PC-9 (cell line): ENCODE measurements at regions not wholly inside any gene's neighbourhood (a gene's known extent, or its start where the extent isn't known, plus 50 kb on each side); places are given as distances from the start of the nearest gene placed in this dataset.

Experiments used
- CTCF ChIP-seq: fragments of 200-600 bp; sonication (generic); conservative IDR thresholded peaks from 2 replicates; pipeline ENCODE4 v1.6.1; 2017; ENCODE audit warnings: mixed run types, antibody characterized with exemption, mild to moderate bottlenecking, moderate library complexity
- EZH2 ChIP-seq: fragments of 200-600 bp; sonication (generic); IDR thresholded peaks from 2 replicates; pipeline ENCODE4 v1.8.0; 2017; ENCODE audit warnings: antibody characterized with exemption, low read depth

GRCh38 chr6:120759570-120759969 is 574.7 kb downstream of the TBC1D32 start:
- TF ChIP-seq CTCF (no peak), EZH2 (no peak)
